Activated CD8-positive, alpha-beta memory T cell treated with anti-CD3 and anti-CD28 coated beads for 1 hour (primary cell): ENCODE measurements at regions not wholly inside any gene's neighbourhood (a gene's known extent, or its start where the extent isn't known, plus 50 kb on each side); places are given as distances from the start of the nearest gene placed in this dataset.

ENCODE experiments used
- DNase-seq, 2 donors: peaks; one replicate each; pipeline ENCODE4 v3.0.0-alpha.2; 2020; ENCODE audit warnings: low read depth in 1 of 2; ENCODE audit errors: extremely low read depth in 1 of 2

GRCh38 chr7:106166651-106167342, 54.7 kb upstream of the SYPL1 start:
- no peak for DNase-seq

DNA sequence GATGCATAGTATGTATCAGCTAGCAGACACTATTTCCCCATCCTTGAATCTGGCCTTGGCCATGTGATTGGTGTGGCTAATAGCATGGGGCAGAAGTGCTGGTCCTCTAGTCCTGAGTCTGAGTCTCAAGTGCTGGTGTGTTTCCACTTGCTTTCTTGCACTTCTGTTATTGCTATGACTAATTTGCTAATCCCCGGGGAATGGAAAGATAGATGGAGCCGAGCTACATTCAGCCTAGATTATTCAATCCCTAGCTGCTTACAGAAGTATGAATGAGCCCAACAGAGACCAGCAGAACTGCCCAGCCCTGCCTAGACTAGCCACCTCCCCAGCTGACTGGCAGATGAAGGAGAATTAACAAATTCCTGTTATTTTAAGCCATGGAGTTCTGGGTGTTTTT, 53.2 kb upstream of the SYPL1 start:
- DNase-seq: no peak

DNA sequence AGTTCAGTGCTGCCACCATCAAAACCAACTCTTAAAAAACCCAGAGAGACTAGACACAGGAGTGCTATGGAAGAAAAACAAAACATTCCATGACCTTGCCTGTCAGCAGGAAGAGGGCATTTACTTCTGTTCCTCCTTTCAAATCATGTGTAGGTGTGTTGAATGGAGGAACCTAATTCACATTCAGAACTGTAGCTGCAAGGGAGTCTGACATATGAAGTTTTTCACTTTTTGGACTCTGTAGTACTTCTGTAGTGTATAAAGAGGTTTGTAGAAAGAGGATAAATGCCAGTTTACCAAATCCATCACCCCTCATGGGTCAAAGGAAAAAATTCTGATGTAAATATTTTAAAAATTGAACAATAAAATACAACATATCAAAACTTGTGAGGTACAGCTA, 51.1 kb upstream of the SYPL1 start:
- DNase-seq: no peak
